GM18909 (cell line): ENCODE measurements at regions not wholly inside any gene's neighbourhood (a gene's known extent, or its start where the extent isn't known, plus 50 kb on each side); places are given as distances from the start of the nearest gene placed in this dataset.

Experiments
- ATAC-seq: cut with Tn5 transposase; IDR thresholded peaks from one replicate; pipeline ENCODE4 v1.9.1; 2021; ENCODE audit warnings: mild to moderate bottlenecking; ENCODE audit not compliant: unreplicated experiment, poor library complexity

GRCh38 chr6:40732878-40733277 is 145.7 kb upstream of the LRFN2 start:
- no peak for ATAC-seq

DNA sequence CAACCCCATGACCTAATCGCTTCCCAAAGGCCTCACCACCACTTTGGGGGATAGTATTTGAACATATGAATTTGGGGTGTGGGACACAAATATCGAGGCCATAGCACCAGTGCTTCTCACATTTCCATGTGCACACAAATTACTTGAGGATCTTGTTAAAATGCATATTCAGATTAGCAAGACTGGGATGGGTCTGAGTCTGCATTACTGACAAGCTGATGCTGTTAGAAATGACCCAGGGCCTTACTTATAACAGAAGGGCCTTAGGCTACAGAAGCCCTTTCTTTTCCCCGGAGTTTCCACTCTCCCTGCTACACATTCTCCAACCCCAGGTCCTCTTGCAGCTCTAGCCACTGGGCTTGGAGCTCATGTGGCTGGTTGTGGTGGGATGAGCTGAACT is 141.5 kb upstream of the LRFN2 start:
- ATAC-seq = no peak

- no peak for ATAC-seq
Measured at GRCh38 chr6:40727271-40727670, 140.1 kb upstream of the LRFN2 start.

DNA sequence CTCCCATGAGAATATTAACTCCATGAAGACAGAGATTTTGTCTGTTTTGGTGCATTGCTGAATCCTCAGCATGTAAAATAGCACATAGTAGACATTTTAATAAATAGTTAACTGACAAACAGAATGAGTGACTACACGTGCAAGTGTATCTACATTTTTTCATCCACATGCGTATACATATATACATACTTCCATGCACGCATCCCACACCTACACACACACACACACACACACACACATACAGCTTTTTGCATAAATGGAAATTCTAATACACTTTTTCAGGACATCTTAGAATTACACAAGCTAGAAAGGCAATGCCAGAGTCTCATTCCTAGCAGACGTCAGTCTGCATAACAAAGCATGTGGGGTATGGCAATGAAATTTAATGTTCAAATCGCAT is 139.7 kb upstream of the LRFN2 start:
- no peak for ATAC-seq

DNA sequence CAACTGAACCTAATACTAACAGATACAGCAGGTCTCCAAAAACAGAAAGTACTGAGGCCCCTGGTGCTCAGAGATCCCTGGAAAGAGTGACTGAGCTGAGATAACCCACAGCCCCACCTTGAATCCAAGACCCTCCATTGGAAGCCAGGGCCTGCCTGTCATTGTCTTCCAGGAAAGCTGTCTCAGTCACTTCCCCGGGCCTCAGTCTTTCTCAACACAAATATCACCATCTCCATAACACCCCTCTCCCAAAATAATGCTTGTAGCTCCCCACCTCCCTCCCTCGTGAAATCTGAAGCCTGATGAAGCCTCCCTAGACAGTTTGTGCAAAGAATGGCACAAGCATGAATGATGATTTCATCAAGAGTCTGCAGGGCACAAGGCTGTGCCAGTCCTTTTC is 138.2 kb upstream of the LRFN2 start:
- ATAC-seq = no peak

GRCh38 chr6:40724886-40725285 is 137.7 kb upstream of the LRFN2 start:
- no peak for ATAC-seq

DNA sequence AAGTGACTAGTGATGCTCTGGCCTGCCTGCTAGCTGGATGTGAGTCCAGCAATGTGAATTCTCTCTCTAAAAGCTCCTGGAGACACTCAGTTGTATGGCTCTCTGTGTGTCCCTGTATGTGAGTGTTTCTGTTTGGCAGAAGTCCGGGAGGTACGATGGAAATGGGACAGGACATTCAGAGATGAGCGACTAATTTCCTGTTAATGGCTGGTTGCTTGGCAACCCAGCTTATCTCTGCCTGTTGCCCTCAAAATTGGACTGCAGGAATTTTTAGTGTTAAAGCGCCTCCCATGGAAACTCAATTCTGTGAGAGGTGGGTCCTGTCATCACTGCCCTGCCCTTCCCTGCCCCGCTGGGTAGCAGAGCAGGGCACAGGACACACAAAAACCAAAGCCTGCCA is 136.8 kb upstream of the LRFN2 start:
- no peak for ATAC-seq

GRCh38 chr6:40722553-40723258 is 135.5 kb upstream of the LRFN2 start:
- ATAC-seq = no peak

GRCh38 chr6:40722091-40722490 is 134.9 kb upstream of the LRFN2 start:
- ATAC-seq = no peak

DNA sequence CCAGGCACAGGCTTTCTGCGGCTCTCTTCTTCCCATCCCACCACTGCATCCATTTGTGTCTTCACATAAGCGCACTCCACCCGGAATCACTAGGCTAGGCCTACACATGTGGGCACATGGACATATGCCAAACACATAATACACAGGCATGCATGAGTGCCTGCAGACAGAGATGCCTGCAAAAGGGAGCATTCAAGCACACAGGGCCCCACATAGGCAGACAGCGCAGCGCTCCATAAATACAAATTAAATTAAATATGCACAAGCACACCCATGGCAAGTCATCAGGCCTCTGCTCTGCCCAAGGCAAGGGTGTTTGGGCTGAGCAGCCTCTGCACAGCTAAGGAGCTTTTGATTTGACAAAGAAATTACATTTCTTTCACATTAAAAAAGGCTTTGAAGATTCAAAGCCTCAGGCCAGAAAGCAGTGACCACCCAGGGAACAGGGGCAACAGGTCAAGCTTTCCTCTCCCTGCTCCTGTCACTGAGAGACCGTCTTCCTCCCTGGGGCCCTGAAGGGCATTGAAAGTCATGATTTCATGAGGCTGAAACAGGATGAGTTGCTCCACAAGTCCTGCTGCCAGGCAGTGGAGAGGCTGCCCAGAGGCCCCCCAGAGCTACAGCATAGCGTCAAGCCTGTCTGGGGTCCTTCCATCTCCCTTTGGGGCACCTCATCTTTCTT is 134.2 kb upstream of the LRFN2 start:
- ATAC-seq = no peak

- ATAC-seq = no peak
Measured at GRCh38 chr6:40720375-40720748, 133.2 kb upstream of the LRFN2 start.

- ATAC-seq = peak; percentile 56
Measured at GRCh38 chr6:40719671-40720374, 132.7 kb upstream of the LRFN2 start.

GRCh38 chr6:40718401-40718800 is 131.2 kb upstream of the LRFN2 start:
- ATAC-seq = no peak

GRCh38 chr6:40717411-40718057 is 130.4 kb upstream of the LRFN2 start:
- ATAC-seq = no peak

GRCh38 chr6:40715570-40716403 is 128.6 kb upstream of the LRFN2 start:
- no peak for ATAC-seq

- no peak for ATAC-seq
Measured at GRCh38 chr6:40714576-40715564, 127.7 kb upstream of the LRFN2 start.

DNA sequence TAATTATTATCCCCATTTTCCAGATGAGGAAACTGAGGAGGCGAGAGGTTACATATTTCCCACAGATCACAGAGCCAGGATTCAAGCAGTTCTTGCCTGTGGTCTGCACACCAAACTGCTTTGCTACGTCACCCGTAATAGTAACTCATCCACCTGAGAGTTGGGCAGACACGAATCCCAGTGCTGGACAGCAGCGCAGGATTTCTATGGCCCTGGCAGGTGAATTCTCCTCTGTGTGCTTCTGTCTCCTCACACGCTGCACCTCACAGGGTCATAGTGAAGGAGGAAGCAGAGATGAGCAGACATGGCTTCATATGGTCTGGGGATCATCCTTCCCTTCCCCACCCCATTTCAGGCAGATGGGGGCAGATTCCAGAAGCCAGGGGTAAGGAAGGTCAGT is 127.0 kb upstream of the LRFN2 start:
- ATAC-seq = no peak

DNA sequence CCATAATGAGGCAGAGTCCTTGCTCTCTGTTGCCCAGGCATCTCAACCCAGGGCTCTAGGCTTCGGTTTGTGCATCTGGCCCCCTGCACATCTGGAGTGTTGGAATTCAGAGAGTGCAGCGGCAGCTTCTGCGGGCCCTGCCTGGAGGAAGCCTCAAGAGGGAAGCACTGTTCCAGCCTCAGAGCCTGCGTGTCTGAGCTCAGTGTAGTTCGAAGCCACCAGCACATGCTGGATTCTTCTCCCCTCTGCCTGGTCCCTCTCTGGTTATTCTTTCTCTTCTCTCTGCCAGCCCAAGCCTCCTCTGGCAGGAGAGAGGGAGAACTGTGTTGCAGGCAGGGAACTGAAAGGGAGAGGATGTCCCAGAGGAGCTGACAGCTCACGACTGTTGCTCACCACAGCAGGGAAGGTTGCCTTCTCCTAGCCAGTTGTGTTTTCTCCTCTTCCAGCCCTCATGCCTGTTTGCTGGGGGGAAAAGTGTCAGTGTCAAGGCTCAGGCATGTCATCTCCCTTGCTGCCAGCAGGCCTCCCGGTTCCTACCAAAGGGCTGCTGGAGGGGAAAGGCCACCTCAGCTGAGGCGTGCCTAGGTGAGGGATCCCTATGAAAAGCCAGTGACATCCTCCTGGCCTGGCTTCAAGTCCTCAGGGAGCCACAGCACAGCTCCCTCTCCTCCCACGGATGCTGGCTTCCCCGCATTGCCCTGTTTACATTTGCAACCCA is 126.0 kb upstream of the LRFN2 start:
- no peak for ATAC-seq
